ENCODE measurements at regions not wholly inside any gene's neighbourhood (a gene's known extent, or its start where the extent isn't known, plus 50 kb on each side); places are given as distances from the start of the nearest gene placed in this dataset.

- H3K4me2 ChIP-seq (ENCODE audit: low read length) = no peak overlapping the region
- FAIRE-seq = no peak
These were observed 772.0 kb downstream of the TNS3 start for GRCh38 chr7:46809886-46810285.

GRCh38 chr7:46806856-46807255 is 775.1 kb downstream of the TNS3 start:
- H2AFZ ChIP-seq (ENCODE audit: low read depth, low read length) = no peak overlapping the region
- H3K36me3 ChIP-seq (ENCODE audit: insufficient read depth, low read length) = no peaks in the 10 kb centered on the region
- Mint-ChIP-seq H3K9me3 (ENCODE audit: unreplicated experiment) (no peaks in the 10 kb centered on the region), H3K27ac (ENCODE audit: unreplicated experiment) (no peak overlapping the region), H3K4me1 (ENCODE audit: low read depth, unreplicated experiment) (peaks cover 20% of the 10 kb centered on the region), H3K27me3 (ENCODE audit: low read depth, unreplicated experiment) (no peaks in the 10 kb centered on the region), H3K4me3 (ENCODE audit: unreplicated experiment) (no peak overlapping the region), H3K36me3 (ENCODE audit: low read depth, unreplicated experiment) (peaks cover 3% of the 10 kb centered on the region)
- no peaks in the 10 kb centered on the region for H3K79me2 ChIP-seq (ENCODE audit: insufficient read depth, low read length)
- DNase-seq (ENCODE audit: low read depth) (no peak), FAIRE-seq (peak; percentile 26)
- H3K27me3 ChIP-seq (ENCODE audit: insufficient read depth, low read length) = no peaks in the 10 kb centered on the region
- H3K9ac ChIP-seq (ENCODE audit: low read length) = no peak overlapping the region
- H3K4me2 ChIP-seq (ENCODE audit: low read length) = no peak overlapping the region
- H4K20me1 ChIP-seq (ENCODE audit: insufficient read depth, low read length) = no peaks in the 10 kb centered on the region
- H3K27ac ChIP-seq (ENCODE audit: low read depth, low read length) = no peak overlapping the region
- H3K4me3 ChIP-seq (ENCODE audit: insufficient read depth, low read depth, low read length) = no peak overlapping the region
- TF ChIP-seq EZH2 (IDR thresholded peaks at IDR 0.05; ENCODE audit: insufficient read depth, low read length) (no peak), CTCF (IDR thresholded peaks at IDR 0.05; ENCODE audit: insufficient read depth, low read depth, low read length) (no peak)
- H3K4me1 ChIP-seq (ENCODE audit: insufficient read depth, low read length) = peaks cover 10% of the 10 kb centered on the region
- no peaks in the 10 kb centered on the region for H3K9me3 ChIP-seq (ENCODE audit: insufficient read depth, low read depth, low read length)

More at GRCh38 chr7:46809886-46810285, 772.0 kb downstream of the TNS3 start:
- Histone ChIP-seq H3K27ac (ENCODE audit: low read depth, low read length) (no peak overlapping the region), H3K79me2 (ENCODE audit: insufficient read depth, low read length) (no peaks in the 10 kb centered on the region), H3K4me1 (ENCODE audit: insufficient read depth, low read length) (peaks cover 15% of the 10 kb centered on the region), H3K4me3 (ENCODE audit: insufficient read depth, low read depth, low read length) (no peak overlapping the region), H3K27me3 (ENCODE audit: insufficient read depth, low read length) (no peaks in the 10 kb centered on the region), H2AFZ (ENCODE audit: low read depth, low read length) (no peak overlapping the region), H3K9me3 (ENCODE audit: insufficient read depth, low read depth, low read length) (no peaks in the 10 kb centered on the region), H3K9ac (ENCODE audit: low read length) (no peak overlapping the region), H3K36me3 (ENCODE audit: insufficient read depth, low read length) (no peaks in the 10 kb centered on the region), H4K20me1 (ENCODE audit: insufficient read depth, low read length) (no peaks in the 10 kb centered on the region)
- no peak overlapping the region for H3K4me3 Mint-ChIP-seq (ENCODE audit: unreplicated experiment)
- no peaks in the 10 kb centered on the region for H3K9me3 Mint-ChIP-seq (ENCODE audit: unreplicated experiment)
- no peak for DNase-seq (ENCODE audit: low read depth)
- peaks cover 36% of the 10 kb centered on the region for H3K4me1 Mint-ChIP-seq (ENCODE audit: low read depth, unreplicated experiment)
- TF ChIP-seq EZH2 (IDR thresholded peaks at IDR 0.05; ENCODE audit: insufficient read depth, low read length) = no peak
- no peak overlapping the region for H3K27ac Mint-ChIP-seq (ENCODE audit: unreplicated experiment)
- H3K36me3 Mint-ChIP-seq (ENCODE audit: low read depth, unreplicated experiment) = peaks cover 3% of the 10 kb centered on the region
- no peaks in the 10 kb centered on the region for H3K27me3 Mint-ChIP-seq (ENCODE audit: low read depth, unreplicated experiment)

- H3K4me2 ChIP-seq (ENCODE audit: low read length) = no peak overlapping the region
- H3K9ac ChIP-seq (ENCODE audit: low read length) = no peak overlapping the region
- no peaks in the 10 kb centered on the region for H3K27me3 ChIP-seq (ENCODE audit: insufficient read depth, low read length)
- H2AFZ ChIP-seq (ENCODE audit: low read depth, low read length) = no peak overlapping the region
- no peaks in the 10 kb centered on the region for H4K20me1 ChIP-seq (ENCODE audit: insufficient read depth, low read length)
- no peaks in the 10 kb centered on the region for H3K9me3 Mint-ChIP-seq (ENCODE audit: unreplicated experiment)
- peaks cover 6% of the 10 kb centered on the region for H3K4me1 Mint-ChIP-seq (ENCODE audit: low read depth, unreplicated experiment)
- no peaks in the 10 kb centered on the region for H3K36me3 ChIP-seq (ENCODE audit: insufficient read depth, low read length)
- no peaks in the 10 kb centered on the region for H3K9me3 ChIP-seq (ENCODE audit: insufficient read depth, low read depth, low read length)
- no peaks in the 10 kb centered on the region for H3K36me3 Mint-ChIP-seq (ENCODE audit: low read depth, unreplicated experiment)
- no peak overlapping the region for H3K4me3 ChIP-seq (ENCODE audit: insufficient read depth, low read depth, low read length)
- DNase-seq (ENCODE audit: low read depth) (no peak), FAIRE-seq (peak; percentile 32)
- H3K79me2 ChIP-seq (ENCODE audit: insufficient read depth, low read length) = no peaks in the 10 kb centered on the region
- TF ChIP-seq CTCF (IDR thresholded peaks at IDR 0.05; ENCODE audit: insufficient read depth, low read depth, low read length) = no peak
- no peak for TF ChIP-seq EZH2 (IDR thresholded peaks at IDR 0.05; ENCODE audit: insufficient read depth, low read length)
- no peak overlapping the region for H3K27ac ChIP-seq (ENCODE audit: low read depth, low read length)
- no peaks in the 10 kb centered on the region for H3K4me1 ChIP-seq (ENCODE audit: insufficient read depth, low read length)
- H3K27me3 Mint-ChIP-seq (ENCODE audit: low read depth, unreplicated experiment) = no peaks in the 10 kb centered on the region
- H3K27ac Mint-ChIP-seq (ENCODE audit: unreplicated experiment) = no peak overlapping the region
- no peak overlapping the region for H3K4me3 Mint-ChIP-seq (ENCODE audit: unreplicated experiment)
These were observed 779.4 kb downstream of the TNS3 start for GRCh38 chr7:46802479-46802878.
